GM23338 (cell line): ENCODE measurements at regions not wholly inside any gene's neighbourhood (a gene's known extent, or its start where the extent isn't known, plus 50 kb on each side); places are given as distances from the start of the nearest gene placed in this dataset.

ENCODE experiments used
- ATAC-seq: fragments of 200-7000 bp; cut with Tn5 transposase; 3 replicates; pipeline ENCODE4 v1.9.1; 2020
- DNase-seq: peaks from one replicate; pipeline ENCODE4 v3.0.0-alpha.2; 2015; ENCODE audit warnings: low spot score
- H2AFZ ChIP-seq: fragments of 200-600 bp; sonication (generic); 2 replicates; pipeline ENCODE4 v1.8.0; 2016; ENCODE audit warnings: antibody characterized with exemption, mild to moderate bottlenecking, moderate library complexity
- H3F3A ChIP-seq: fragments of 200-600 bp; sonication (generic); replicated peaks from 2 replicates; pipeline ENCODE4 v1.8.0; 2017; ENCODE audit warnings: antibody characterized with exemption, mixed run types, low read depth
- H3K27ac ChIP-seq: fragments of 200-600 bp; sonication (generic); 2 replicates; pipeline ENCODE4 v1.6.1; 2016; ENCODE audit warnings: low read depth
- H3K27me3 ChIP-seq: fragments of 200-600 bp; sonication (generic); 2 replicates; pipeline ENCODE4 v1.8.0; 2016; ENCODE audit warnings: mild to moderate bottlenecking, mixed run types, moderate library complexity; ENCODE audit not compliant: insufficient read depth
- H3K36me3 ChIP-seq: fragments of 200-600 bp; sonication (generic); 2 replicates; pipeline ENCODE4 v1.8.0; 2016; ENCODE audit warnings: mild to moderate bottlenecking; ENCODE audit not compliant: insufficient read depth
- H3K4me1 ChIP-seq: fragments of 200-600 bp; sonication (generic); 2 replicates; pipeline ENCODE4 v1.8.0; 2016; ENCODE audit warnings: mild to moderate bottlenecking, moderate library complexity; ENCODE audit not compliant: insufficient read depth
- H3K4me2 ChIP-seq: fragments of 200-600 bp; sonication (generic); 2 replicates; pipeline ENCODE4 v1.7.1; 2017; ENCODE audit warnings: mixed run types
- H3K4me3 ChIP-seq: fragments of 200-600 bp; sonication (generic); 2 replicates; pipeline ENCODE4 v1.6.1; 2016; ENCODE audit warnings: mixed run types
- H3K79me2 ChIP-seq: fragments of 200-600 bp; sonication (generic); replicated peaks from 2 replicates; pipeline ENCODE4 v1.8.0; 2017; ENCODE audit warnings: mild to moderate bottlenecking; ENCODE audit not compliant: insufficient read depth
- H3K9me2 ChIP-seq: fragments of 200-600 bp; sonication (generic); 2 replicates; pipeline ENCODE4 v1.8.0; 2017; ENCODE audit not compliant: insufficient read depth
- H4K20me1 ChIP-seq: fragments of 200-600 bp; sonication (generic); replicated peaks from 2 replicates; pipeline ENCODE4 v1.8.0; 2017; ENCODE audit warnings: mild to moderate bottlenecking; ENCODE audit not compliant: insufficient read depth
- H3K27ac Mint-ChIP-seq: 2 replicates; pipeline ENCODE4 v1.8.0; 2020; ENCODE audit warnings: inconsistent platforms, mild to moderate bottlenecking, moderate library complexity, mixed read lengths
- H3K27me3 Mint-ChIP-seq: 3 replicates; pipeline ENCODE4 v1.8.0; 2022; ENCODE audit warnings: low read depth, mild to moderate bottlenecking, moderate library complexity, mixed read lengths, inconsistent platforms; ENCODE audit not compliant: insufficient read depth, poor library complexity
- H3K36me3 Mint-ChIP-seq: 3 replicates; pipeline ENCODE4 v1.8.0; 2021; ENCODE audit warnings: low read depth, mild to moderate bottlenecking, inconsistent platforms, moderate library complexity, mixed read lengths
- H3K4me1 Mint-ChIP-seq: 3 replicates; pipeline ENCODE4 v1.8.0; 2020; ENCODE audit warnings: mild to moderate bottlenecking, inconsistent platforms, mixed read lengths
- H3K4me3 Mint-ChIP-seq: 3 replicates; pipeline ENCODE4 v1.8.0; 2021; ENCODE audit warnings: moderate library complexity, mild to moderate bottlenecking, inconsistent platforms, mixed read lengths
- H3K9me3 Mint-ChIP-seq: 3 replicates; pipeline ENCODE4 v1.8.0; 2020; ENCODE audit warnings: moderate library complexity, mild to moderate bottlenecking, inconsistent platforms, mixed read lengths
- CREB1 ChIP-seq: fragments of 250-450 bp; sonication (Bioruptor Pico); IDR thresholded peaks from 2 replicates; pipeline ENCODE4 v1.5.0; 2020; ENCODE audit warnings: low read depth, mild to moderate bottlenecking, moderate library complexity
- CTCF ChIP-seq, 2 experiments: fragments of 200-600 bp in 1 of 2; sonication (generic) in 1 of 2; conservative IDR thresholded peaks; 2 replicates each; pipeline versions ENCODE4 v1.5.1 to v1.6.1; 2016 to 2017; ENCODE audit warnings: antibody characterized with exemption in 2 of 2, low read depth in 2 of 2, mild to moderate bottlenecking in 2 of 2, moderate library complexity in 1 of 2
- EZH2 ChIP-seq: fragments of 200-600 bp; sonication (generic); IDR thresholded peaks from one replicate; pipeline ENCODE4 v1.8.0; 2017; ENCODE audit warnings: antibody characterized with exemption, mild to moderate bottlenecking, low read depth; ENCODE audit not compliant: unreplicated experiment
- EZH2phosphoT487 ChIP-seq: fragments of 200-600 bp; sonication (generic); IDR thresholded peaks from one replicate; pipeline ENCODE4 v1.8.1; 2018; ENCODE audit warnings: antibody characterized with exemption; ENCODE audit not compliant: unreplicated experiment
- JUNB ChIP-seq: IDR thresholded peaks from one replicate; pipeline ENCODE4 v1.6.1; 2016; ENCODE audit warnings: antibody characterized with exemption; ENCODE audit not compliant: unreplicated experiment
- NANOG ChIP-seq: IDR thresholded peaks from 2 replicates; pipeline ENCODE4 v1.6.1; 2016; ENCODE audit warnings: antibody characterized with exemption, borderline replicate concordance
- POLR2AphosphoS5 ChIP-seq: IDR thresholded peaks from 2 replicates; pipeline ENCODE4 v1.6.1; 2016; ENCODE audit warnings: antibody characterized with exemption, low read depth
- REST ChIP-seq: IDR thresholded peaks from one replicate; pipeline ENCODE4 v1.6.1; 2018; ENCODE audit warnings: antibody characterized with exemption; ENCODE audit not compliant: unreplicated experiment
- STAT1 ChIP-seq: IDR thresholded peaks from one replicate; pipeline ENCODE4 v1.6.1; 2016; ENCODE audit warnings: antibody characterized with exemption; ENCODE audit not compliant: unreplicated experiment
- ZNF114 ChIP-seq: fragments of 250-450 bp; sonication (Bioruptor Pico); IDR thresholded peaks from 2 replicates; pipeline ENCODE4 v1.5.0; 2020; ENCODE audit warnings: mild to moderate bottlenecking, moderate library complexity
- ZNF331 ChIP-seq: fragments of 250-450 bp; sonication (Bioruptor Pico); IDR thresholded peaks from 2 replicates; pipeline ENCODE4 v1.5.0; 2020; ENCODE audit warnings: low read depth, mild to moderate bottlenecking, moderate library complexity
- ZNF462 ChIP-seq: fragments of 250-450 bp; sonication (Bioruptor Pico); IDR thresholded peaks from 2 replicates; pipeline ENCODE4 v1.5.0; 2020; ENCODE audit warnings: mild to moderate bottlenecking, moderate library complexity

GRCh38 chr7:41875513-41875912 lies 172.6 kb upstream of the INHBA start (continued):
- no peak for TF ChIP-seq REST
- TF ChIP-seq NANOG, result no peak
- TF ChIP-seq CREB1 (CRISPR knock-in tag), result no peak
- no peak for TF ChIP-seq ZNF331
- TF ChIP-seq POLR2AphosphoS5, result no peak
- TF ChIP-seq CTCF (conservative IDR thresholded peaks at IDR 0.05; ENCODE audit: low read depth in 2 of 2), result no peak

GRCh38 chr7:41874201-41874785 lies 171.4 kb upstream of the INHBA start:
- H3K79me2 ChIP-seq, result no peaks in the 10 kb centered on the region
- H3K9me2 ChIP-seq, result peaks cover 8% of the 10 kb centered on the region
- no peaks in the 10 kb centered on the region; the same call in 1 of the 2 replicates for H3K36me3 ChIP-seq
- H2AFZ ChIP-seq, result no peak overlapping the region
- H4K20me1 ChIP-seq, result no peaks in the 10 kb centered on the region
- peaks cover 3% of the 10 kb centered on the region; the same call in 2 of the 3 replicates for H3K4me1 Mint-ChIP-seq
- H3K4me2 ChIP-seq, result no peak overlapping the region
- H3K4me1 ChIP-seq, result peaks cover 4% of the 10 kb centered on the region; the same call in 1 of the 2 replicates
- H3K9me3 Mint-ChIP-seq, result no peaks in the 10 kb centered on the region
- no peak overlapping the region for H3K27ac ChIP-seq
- peaks cover 3% of the 10 kb centered on the region for H3K27me3 Mint-ChIP-seq
- H3K27me3 ChIP-seq, result no peaks in the 10 kb centered on the region
- H3K27ac Mint-ChIP-seq, result no peak overlapping the region
- ATAC-seq (no peak), DNase-seq (no peak)
- H3K4me3 ChIP-seq, result no peak overlapping the region
- no peak overlapping the region for H3K4me3 Mint-ChIP-seq
- no peaks in the 10 kb centered on the region for H3K36me3 Mint-ChIP-seq
- no peaks in the 10 kb centered on the region for H3F3A ChIP-seq
- TF ChIP-seq JUNB (no peak), EZH2phosphoT487 (no peak), ZNF462 (CRISPR knock-in tag) (no peak), NANOG (no peak), EZH2 (no peak), CREB1 (CRISPR knock-in tag) (no peak), POLR2AphosphoS5 (no peak), ZNF331 (no peak), ZNF114 (CRISPR knock-in tag) (no peak), STAT1 (no peak)
